Hematopoietic multipotent progenitor cell (in vitro differentiated cells): ENCODE measurements at regions not wholly inside any gene's neighbourhood (a gene's known extent, or its start where the extent isn't known, plus 50 kb on each side); places are given as distances from the start of the nearest gene placed in this dataset.
"Not testable (repeated sequence)": the region's sequence is repeated elsewhere in the genome, so short reads cannot be mapped to it uniquely, and the experiment has no call there.

Experiments used
- DNase-seq, 3 donors: peaks; one replicate each; pipeline ENCODE4 v3.0.0-alpha.2; 2011 to 2015; ENCODE audit warnings: low read depth in 2 of 3, low spot score in 2 of 3

DNA sequence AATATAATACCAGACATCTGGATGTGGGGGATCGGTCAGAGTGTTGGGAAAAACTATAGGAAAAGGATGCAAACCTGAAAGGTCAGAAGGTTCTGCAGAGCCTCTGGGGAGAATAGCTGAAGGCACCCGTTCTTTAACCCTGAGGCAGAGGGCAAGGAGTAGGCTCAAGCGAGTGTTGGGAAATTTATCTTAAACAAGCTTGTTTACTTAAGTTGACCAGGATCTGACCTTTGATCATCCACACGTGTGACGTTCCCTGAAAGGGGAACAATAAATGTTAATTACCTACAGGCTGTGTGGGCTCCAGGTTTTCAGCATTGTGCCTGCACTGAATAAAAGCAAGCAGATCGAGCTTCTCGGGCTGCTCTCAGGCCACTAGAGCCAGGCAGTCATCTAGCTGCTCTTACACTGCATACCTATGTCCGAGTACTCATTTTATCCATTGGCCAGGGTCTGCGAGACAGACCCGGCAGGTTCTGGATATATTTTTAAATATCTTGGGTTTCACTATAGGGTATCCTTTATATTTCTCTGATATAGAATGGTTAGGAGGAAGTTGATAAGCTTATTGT, 400.6 kb upstream of the CHST9 start:
- no peak for DNase-seq

DNA sequence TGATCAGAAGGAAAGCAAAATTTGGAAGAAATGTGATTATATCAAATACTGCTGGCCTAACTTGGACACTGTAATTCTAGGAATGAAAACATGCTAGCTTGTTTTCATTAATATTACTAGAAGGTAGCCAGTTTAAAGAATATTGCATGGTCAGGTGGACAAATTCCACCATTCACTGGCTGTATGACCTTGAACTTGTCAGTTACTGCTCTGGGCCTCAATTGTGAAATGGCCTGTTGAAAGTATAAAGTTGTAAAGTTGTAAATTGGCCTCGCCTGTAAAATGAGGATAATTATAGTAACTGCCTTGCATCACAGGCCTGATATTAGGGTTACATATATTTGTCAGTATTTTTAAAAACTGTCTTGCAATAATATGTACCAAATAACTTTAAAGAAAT, 398.4 kb upstream of the CHST9 start:
- no peak for DNase-seq

DNA sequence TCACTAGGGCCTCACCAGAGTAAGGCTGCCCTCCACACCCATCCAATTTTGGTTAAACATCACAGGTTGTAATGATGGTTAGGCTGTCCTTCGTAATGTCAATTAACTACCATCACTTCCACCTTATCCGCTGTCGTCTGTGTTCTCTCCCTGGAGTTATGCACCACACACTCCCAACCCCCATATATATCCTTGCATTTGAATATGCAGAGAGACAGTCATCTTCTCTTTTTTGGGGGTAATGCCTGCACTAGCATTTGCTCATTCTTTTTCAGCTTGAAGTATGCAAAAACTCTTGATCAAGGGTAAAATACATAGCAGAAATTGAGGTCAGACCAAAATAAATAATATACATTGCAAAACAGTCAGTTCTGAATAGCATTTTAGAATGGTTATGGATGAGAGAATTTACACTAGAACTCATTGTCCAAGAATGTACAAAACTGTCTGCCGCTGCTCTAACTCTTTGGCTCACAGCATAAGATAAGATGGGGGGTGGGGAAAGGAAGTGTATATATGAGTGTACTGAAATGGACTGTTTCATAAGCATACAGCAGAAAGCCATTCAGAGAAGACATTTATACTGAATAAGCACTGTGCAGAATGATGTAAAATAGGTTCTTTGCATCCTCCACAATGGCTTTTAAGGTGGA, 397.8 kb upstream of the CHST9 start:
- DNase-seq: no peak

DNA sequence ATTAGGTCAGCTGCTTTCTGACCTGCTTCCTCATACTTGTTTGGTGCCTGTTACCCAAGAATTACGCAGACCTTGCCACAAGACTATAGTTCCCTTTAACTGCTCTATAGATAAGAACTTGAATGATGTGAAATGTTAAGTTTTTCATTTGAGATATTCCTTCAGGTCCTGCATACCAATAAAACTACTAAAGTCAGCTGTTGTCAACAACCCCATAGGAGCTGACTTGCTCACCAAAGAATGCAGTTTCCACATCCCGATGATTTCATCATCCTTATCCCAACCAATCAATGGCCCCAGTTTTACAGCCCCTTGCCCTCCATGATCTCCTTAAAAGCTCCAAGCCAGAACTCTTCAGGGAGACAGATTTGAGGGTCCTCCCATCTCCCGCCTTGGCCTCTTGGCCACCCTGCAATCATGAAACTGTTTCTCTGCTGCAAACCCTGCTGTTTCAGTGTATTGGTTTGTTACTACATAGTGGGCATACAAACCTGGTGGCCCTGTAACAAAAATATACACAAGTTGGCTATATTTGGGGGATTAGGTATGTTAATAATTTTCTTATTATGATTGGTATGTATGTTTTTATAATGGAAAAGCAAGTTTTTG, 396.3 kb upstream of the CHST9 start:
- no peak for DNase-seq

DNA sequence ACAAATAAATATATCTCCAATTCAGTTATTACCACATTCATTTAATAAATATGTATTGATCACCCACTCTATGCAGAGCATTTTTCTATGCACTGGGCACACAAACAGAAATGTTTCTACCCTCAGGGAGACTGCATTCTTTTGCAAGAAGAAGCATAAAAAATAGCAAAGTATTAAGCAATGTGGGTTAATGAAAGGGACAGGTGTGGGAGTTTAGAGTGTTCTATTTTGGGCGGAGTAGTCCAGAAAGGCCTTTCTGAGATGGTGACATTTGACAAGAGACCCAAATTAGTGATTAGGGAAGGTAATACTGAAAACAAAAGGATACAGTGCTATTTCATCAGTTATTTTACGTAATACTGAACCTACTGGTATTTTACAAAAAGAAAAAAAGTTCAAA, 394.3 kb upstream of the CHST9 start:
- no peak for DNase-seq

DNA sequence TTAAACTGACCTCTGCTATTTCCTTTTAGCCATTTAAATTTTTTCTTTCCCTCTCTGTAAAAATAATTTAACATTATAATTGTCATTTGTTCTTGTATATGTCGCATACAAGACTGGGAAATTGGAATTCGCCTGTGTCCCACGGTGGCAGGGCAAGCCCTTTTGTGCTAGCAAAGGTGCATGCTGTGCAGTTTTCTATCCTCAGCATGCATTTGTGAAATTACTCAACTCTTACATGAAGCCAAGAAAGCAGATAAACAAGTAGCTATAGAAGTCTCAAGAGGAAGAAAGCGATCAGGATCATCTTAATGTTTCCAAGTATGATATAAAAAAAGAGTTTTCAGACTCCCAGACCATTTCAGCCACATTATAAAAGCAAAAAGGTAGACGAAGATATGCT, 392.6 kb upstream of the CHST9 start:
- no peak for DNase-seq

DNA sequence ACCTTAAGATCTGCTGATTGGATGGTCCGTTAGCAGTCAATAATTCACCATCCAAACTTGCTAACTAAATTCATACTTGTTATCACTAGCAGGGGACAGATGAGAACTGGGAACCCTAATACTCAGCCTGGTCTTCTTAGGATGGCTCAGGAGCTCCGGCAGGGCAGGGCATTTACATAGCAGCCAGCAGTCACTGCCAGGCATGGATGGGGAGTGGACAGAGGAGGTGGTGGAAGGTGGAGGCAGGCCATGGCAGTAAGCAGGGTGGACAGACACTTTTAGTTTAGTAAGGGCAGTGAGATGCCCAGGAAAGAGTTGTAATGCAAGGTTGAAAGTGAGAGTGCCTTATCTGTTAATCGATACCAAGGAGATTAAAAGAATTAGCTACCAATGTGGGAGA, 392.2 kb upstream of the CHST9 start:
- DNase-seq: no peak

DNA sequence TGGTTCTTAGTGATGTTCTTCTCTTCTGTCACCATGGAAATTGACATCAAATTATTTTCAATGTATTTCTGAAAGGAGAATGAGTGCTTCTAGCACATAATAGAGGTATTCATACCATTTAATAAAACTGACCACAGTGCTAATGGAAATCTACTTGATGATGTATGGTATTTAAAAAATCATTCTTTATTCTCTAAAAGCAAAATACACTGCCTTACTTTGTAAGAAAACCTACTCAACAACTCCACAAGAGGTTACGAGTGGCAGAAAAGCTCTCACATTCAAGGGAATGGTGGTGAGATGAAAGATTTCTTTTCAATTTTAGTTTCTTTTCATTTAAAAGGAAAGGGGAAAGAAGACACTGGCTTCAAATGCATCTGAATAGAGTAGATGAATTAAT, 382.3 kb upstream of the CHST9 start:
- no peak for DNase-seq

DNA sequence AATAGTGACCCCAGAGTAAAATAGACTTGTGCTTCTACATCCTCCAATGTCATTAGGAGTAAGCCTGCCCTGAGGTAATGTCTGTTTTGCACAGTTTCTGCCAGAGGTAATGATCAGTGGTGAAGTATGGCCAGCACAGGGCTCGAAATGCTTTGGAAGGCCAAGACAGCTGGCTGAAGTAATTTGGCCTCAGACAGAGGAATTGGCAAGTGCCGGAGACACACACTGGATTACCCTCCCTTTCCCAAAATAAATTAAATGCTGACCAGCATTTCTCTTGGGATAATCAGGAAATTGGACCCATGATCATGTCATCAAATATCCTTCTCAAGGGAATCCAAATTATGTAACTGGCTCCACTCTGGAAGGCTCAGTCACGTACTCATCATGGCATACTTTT, 379.0 kb upstream of the CHST9 start:
- no peak for DNase-seq

DNA sequence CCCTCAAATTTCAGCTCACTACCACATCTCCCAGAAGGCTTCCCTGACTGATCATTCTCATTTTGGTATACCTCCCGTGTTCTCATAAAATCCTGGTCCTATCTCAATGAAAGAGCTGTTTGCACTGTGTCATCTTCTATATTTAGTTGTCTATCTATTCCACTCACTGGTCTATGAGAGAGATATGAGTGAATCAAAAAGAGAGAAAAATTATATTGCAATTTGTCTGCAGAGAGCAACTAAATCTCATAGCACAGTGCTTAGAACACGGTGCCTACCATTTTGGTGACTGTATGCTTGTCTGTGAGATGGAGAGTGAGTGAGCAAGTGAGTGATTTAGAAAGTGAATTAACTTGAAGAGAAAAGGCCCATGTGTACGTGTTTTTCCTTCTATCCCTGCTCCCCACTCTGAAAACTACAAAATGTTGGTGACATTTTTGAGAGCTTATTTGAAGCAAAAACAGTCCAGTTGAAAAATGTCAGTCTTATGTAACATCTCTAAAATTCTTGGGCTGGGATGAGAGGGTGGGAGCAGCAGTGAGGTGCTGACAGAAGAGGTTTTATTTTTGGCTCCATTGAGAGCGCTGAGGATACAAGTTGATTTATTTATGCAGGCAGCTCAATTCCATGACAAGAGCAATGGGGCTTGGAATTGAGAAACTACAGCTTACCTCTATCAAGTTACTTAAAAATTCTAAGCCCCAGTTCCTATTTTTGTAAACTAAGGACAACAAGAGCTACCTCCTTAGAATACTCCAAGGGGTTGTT, 373.5 kb upstream of the CHST9 start:
- DNase-seq: no peak

DNA sequence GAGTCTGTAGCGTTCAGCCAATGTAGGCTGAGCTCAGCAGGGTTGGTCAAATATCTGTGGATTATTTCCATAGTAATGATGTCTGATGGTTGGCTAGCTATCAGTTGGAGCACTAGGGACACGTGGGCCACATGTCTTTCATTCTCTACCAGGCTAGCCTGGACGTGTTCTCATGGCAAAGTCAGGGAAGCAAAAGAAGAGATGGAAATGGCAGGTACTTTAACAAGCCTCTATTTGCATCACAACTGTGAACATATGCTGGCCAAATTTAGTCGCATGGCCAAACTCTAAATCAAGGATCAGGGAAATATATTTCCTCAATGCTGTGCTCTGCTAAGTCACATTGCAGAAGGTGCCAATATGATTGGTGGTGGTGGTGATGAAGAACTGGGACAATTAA, 371.6 kb upstream of the CHST9 start:
- DNase-seq: no peak

DNA sequence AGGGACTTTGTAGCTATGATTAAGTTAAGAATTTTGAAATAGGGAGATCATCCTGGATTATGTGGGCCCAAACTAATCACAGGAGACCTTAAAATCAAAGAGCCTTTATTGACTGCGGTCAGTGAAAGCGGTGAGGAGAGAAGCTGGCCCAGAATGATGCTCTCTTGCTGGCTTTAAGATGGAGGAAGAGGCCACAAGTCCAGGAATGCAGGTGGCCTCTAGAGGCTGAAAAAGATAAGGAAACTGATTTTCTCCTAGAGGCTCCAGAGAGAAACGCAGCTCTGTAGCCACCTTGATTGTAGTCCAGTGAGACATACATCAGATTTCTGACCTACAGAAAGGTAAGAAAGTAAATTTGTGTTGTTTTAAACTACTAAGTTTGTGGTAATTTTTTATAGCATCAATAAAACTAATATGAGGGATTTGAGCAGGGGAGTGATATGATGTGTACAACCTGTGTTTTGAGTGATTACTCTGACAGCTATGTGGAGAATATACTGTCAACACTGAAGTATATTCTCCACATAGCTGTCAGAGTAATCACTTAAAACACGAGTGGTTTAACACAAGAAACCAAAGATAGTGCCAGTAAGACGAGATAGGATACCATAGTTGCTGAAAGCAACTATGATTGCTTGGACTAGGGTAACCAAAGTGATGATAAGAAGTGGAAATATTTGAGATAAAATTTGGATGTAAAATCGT, 364.4 kb upstream of the CHST9 start:
- DNase-seq: no peak

DNA sequence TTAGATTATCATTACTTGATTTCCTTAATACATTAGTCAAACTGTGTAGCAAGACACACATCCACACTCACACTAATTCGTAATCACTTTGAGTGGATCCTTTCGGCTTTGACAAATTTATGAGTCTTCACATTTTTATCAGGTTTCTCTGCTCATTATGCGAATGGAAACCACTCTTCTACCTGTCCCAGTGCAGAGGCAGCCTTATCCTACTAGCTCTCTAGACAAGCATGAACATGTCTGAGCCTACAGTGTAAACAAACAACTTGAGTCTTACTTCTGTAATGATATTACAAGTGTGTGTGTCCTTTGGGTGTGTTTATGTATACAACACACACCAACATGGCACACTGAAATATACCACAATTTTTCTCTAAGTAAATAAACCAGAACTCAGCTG, 361.9 kb upstream of the CHST9 start:
- DNase-seq: no peak

DNA sequence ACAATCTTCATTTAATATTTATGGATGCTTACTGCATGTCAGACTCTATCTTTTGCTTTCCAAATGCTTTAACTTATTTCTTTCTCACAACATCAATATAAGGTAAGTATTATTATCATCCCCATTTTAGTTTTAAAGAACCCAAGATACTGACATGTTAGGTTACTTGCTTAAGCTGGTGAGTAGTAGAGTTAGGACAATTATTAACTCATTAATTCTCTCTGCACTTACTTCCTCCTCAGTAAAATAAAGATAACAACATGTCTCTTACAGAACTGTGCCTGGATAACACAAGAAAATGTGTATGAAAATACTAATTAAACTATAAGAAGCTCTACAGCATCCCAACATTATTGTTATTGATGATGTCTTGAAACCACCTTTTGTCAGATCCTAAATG, 359.1 kb upstream of the CHST9 start:
- DNase-seq: no peak

DNA sequence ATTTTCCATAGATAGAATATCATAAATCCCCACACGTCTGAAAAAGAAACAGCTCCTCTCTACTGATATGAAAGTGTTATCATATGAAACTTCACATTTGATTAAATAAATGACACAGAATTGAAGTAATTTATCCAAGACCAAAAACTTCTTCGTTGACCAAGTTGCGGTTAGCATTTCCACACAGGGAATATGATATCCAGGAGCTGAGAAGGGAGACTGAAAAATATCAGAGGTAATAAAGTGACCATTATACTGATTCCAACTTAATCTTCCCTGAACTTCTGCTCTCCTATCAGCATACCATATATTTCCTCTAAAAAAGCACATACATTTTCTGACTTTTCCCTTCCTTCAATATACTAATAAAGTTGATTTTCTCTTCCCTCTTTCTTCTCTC, 356.2 kb upstream of the CHST9 start:
- DNase-seq: no peak

DNA sequence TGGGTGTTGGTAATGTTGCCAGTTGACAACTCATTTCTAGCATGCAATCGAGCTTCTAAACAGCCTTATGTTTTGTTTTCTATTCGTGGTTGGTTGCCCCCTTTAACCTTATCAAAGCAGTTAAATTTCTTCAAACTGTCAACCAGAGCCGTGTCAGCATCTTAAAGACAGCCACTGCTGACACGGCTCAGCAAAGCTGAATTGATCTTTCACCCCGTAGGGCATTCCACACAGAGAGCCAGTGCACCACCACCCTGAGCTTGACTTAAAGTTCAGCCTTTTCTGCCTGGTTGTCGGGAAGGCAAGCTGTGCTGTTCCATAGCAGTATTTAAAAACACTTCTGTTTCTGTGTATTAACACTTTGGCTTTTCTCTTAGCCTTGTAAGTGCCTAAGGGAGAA, 355.0 kb upstream of the CHST9 start:
- DNase-seq: no peak

DNA sequence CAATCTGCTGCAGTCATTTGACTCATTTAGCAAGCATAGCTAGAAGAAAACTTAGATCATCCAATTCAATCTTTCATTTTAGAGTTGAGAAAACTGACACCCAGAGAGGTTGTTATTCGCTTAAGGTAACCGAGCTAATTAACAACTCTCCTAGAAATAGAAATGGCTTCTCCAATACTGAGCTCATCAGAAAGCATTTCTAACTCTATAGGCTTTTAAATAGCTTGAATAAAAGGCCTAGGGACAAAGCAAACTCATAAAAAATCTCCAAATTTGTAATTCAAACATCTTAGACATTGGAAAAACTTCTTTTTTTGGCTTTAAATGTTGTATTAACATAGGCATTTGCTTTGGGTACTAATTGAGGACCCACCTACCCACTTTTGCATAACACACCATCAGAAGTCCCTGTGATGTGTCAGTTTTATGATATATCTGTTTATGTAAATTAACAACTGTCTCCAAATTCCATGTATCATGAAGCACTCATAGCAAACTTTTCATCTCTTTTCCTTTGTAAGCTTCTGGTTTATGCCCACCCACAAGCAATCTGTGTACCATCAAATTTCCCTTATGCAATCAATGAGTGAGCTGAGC, 343.9 kb upstream of the CHST9 start:
- DNase-seq: no peak

DNA sequence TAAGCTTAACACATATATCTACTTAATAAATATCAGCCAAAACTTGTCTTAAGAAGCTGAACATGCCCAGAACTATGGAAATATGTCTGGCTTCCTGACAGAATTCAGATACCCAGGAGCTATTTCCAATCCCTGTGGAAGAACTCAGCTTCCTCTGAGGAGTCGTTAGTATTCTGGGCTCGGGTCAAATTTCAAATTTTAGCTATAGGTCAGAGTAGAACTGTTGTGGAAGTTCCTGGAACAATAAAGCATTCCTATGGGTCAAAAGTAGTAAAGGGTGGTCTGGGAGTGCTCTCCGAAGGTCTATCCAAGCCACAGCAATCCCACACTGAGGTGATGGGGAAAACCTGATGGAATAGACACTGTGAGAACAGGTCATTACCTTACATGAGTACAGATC, 342.7 kb upstream of the CHST9 start:
- DNase-seq: no peak

DNA sequence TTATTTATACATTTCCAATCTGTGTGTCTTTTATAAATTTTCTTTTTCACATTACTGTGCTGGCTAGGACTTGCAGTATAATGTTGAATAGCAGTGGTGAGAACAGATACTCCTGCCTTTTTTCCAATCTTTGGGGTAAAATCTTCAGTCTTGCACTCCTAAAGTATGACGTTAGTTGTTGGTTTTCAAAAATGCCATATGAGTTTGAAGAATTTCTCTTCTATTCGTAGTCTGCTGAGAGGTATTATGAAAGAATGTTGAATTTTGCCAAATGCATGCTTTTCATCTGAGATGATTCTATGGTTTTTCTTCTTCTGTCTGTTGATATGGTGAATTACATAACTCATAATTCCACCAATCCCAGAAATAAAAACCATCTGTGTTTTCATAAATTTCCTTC, 335.3 kb upstream of the CHST9 start:
- DNase-seq: no peak

DNA sequence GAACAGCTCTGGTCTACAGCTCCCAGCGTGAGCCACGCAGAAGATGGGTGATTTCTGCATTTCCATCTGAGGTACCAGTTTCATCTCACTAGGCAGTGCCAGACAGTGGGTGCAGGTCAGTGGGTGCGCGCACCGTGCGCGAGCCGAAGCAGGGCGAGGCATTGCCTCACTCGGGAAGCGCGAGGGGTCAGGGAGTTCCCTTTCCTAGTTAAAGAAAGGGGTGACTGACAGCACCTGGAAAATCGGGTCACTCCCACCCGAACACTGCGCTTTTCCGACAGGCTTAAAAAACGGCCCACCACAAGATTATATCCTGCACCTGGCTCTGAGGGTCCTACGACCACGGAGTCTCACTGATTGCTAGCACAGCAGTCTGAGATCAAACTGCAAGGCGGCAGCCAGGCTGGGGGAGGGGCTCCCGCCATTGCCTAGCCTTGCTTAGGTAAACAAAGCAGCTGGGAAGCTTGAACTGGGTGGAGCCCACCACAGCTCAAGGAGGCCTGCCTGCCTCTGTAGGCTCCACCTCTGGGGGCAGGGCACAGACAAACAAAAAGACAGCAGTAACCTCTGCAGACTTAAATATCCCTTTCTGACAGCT, 325.0 kb upstream of the CHST9 start:
- DNase-seq: not testable (repeated sequence)

DNA sequence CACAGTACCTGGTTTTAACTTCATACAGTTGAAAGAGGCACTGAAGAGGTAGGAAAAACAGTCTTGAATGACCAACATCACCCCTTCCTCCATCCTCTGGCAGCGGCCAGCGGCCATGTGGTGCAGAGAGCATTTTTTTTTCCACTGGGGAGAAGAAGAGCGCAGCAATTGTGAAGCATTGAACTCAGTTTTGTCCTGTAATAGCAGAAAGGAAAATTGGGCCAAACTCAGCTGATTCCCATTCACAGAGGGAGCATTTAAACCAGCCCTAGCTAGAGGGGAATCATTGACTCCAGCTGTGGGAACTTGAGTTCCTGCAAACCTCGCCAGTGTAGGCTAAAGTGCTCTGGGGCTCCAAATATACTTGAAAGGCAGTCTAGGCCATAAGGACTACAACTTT, 316.6 kb upstream of the CHST9 start:
- DNase-seq: no peak
